T-helper 2 cell treated with Interferon-gamma antibody and Interleukin-4, amounts not matched to agents 5 μg/mL and 100 μg/mL, for 36 hours (primary cell): ENCODE measurements at regions not wholly inside any gene's neighbourhood (a gene's known extent, or its start where the extent isn't known, plus 50 kb on each side); places are given as distances from the start of the nearest gene placed in this dataset.
"Not testable (repeated sequence)": the region's sequence is repeated elsewhere in the genome, so short reads cannot be mapped to it uniquely, and the experiment has no call there.

Experiments
- DNase-seq: peaks from one replicate; pipeline ENCODE4 v3.0.0; 2021; ENCODE audit warnings: low spot score
- H3K27ac Mint-ChIP-seq: one replicate; pipeline ENCODE4 v1.8.0; 2021; ENCODE audit warnings: mild to moderate bottlenecking, mixed read lengths
- H3K27me3 Mint-ChIP-seq: one replicate; pipeline ENCODE4 v1.8.0; 2021; ENCODE audit warnings: low read depth, mixed read lengths
- H3K36me3 Mint-ChIP-seq: one replicate; pipeline ENCODE4 v1.8.0; 2021; ENCODE audit warnings: low read depth, mixed read lengths
- H3K4me1 Mint-ChIP-seq: one replicate; pipeline ENCODE4 v1.8.0; 2021; ENCODE audit warnings: low read depth, mixed read lengths
- H3K4me3 Mint-ChIP-seq: one replicate; pipeline ENCODE4 v1.8.0; 2022; ENCODE audit warnings: mild to moderate bottlenecking, moderate library complexity, mixed read lengths
- H3K9me3 Mint-ChIP-seq: one replicate; pipeline ENCODE4 v1.8.0; 2021; ENCODE audit warnings: mixed read lengths

GRCh38 chr1:234846813-234847212 is 236.8 kb upstream of the IRF2BP2 start:
- not testable (repeated sequence) for H3K27ac Mint-ChIP-seq, H3K27me3 Mint-ChIP-seq, H3K4me3 Mint-ChIP-seq, H3K9me3 Mint-ChIP-seq, H3K36me3 Mint-ChIP-seq, DNase-seq
- H3K4me1 Mint-ChIP-seq: peaks cover 81% of the 10 kb centered on the region

- peak overlapping the region; percentile 73 for H3K4me3 Mint-ChIP-seq
- DNase-seq: no peak
- no peaks in the 10 kb centered on the region for H3K9me3 Mint-ChIP-seq
- H3K27ac Mint-ChIP-seq: peak overlapping the region; percentile 95
- H3K36me3 Mint-ChIP-seq: peaks cover 1% of the 10 kb centered on the region
- no peaks in the 10 kb centered on the region for H3K27me3 Mint-ChIP-seq
- H3K4me1 Mint-ChIP-seq: peaks cover 82% of the 10 kb centered on the region
These were observed 235.9 kb upstream of the IRF2BP2 start for GRCh38 chr1:234845836-234846235.

- H3K27ac Mint-ChIP-seq: peak overlapping the region; percentile 95
- no peaks in the 10 kb centered on the region for H3K27me3 Mint-ChIP-seq
- H3K36me3 Mint-ChIP-seq: peaks cover 1% of the 10 kb centered on the region
- H3K4me1 Mint-ChIP-seq: peaks cover 86% of the 10 kb centered on the region
- peak; percentile 68 for DNase-seq
- H3K4me3 Mint-ChIP-seq: peak overlapping the region; percentile 73
- H3K9me3 Mint-ChIP-seq: no peaks in the 10 kb centered on the region
These were observed 235.2 kb upstream of the IRF2BP2 start for GRCh38 chr1:234845097-234845660.

- no peaks in the 10 kb centered on the region for H3K9me3 Mint-ChIP-seq
- DNase-seq: peak; percentile 30
- peaks cover 1% of the 10 kb centered on the region for H3K36me3 Mint-ChIP-seq
- peak overlapping the region; percentile 73 for H3K4me3 Mint-ChIP-seq
- H3K27ac Mint-ChIP-seq: peak overlapping the region; percentile 95
- no peaks in the 10 kb centered on the region for H3K27me3 Mint-ChIP-seq
- H3K4me1 Mint-ChIP-seq: peaks cover 85% of the 10 kb centered on the region
These were observed 234.6 kb upstream of the IRF2BP2 start for GRCh38 chr1:234844479-234845031.

- H3K4me1 Mint-ChIP-seq: peaks cover 83% of the 10 kb centered on the region
- H3K36me3 Mint-ChIP-seq: peaks cover 1% of the 10 kb centered on the region
- DNase-seq: no peak
- H3K9me3 Mint-ChIP-seq: no peaks in the 10 kb centered on the region
- peak overlapping the region; percentile 95 for H3K27ac Mint-ChIP-seq
- peak overlapping the region; percentile 73 for H3K4me3 Mint-ChIP-seq
- H3K27me3 Mint-ChIP-seq: no peaks in the 10 kb centered on the region
These were observed 234.0 kb upstream of the IRF2BP2 start for GRCh38 chr1:234843946-234844345.

GRCh38 chr1:234842726-234843641 is 233.0 kb upstream of the IRF2BP2 start:
- Mint-ChIP-seq H3K36me3 (peaks cover 1% of the 10 kb centered on the region), H3K4me1 (peaks cover 88% of the 10 kb centered on the region), H3K27ac (peak overlapping the region; percentile 95), H3K9me3 (no peaks in the 10 kb centered on the region), H3K4me3 (peak overlapping the region; percentile 81), H3K27me3 (no peaks in the 10 kb centered on the region)
- peak; percentile 94 for DNase-seq

- no peak for DNase-seq
- no peaks in the 10 kb centered on the region for H3K27me3 Mint-ChIP-seq
- H3K36me3 Mint-ChIP-seq: peaks cover 1% of the 10 kb centered on the region
- H3K4me1 Mint-ChIP-seq: peaks cover 79% of the 10 kb centered on the region
- peak overlapping the region; percentile 75 for H3K27ac Mint-ChIP-seq
- no peaks in the 10 kb centered on the region for H3K9me3 Mint-ChIP-seq
- H3K4me3 Mint-ChIP-seq: peak overlapping the region; percentile 48
These were observed 231.8 kb upstream of the IRF2BP2 start for GRCh38 chr1:234841710-234842231.

- no peaks in the 10 kb centered on the region for H3K9me3 Mint-ChIP-seq
- peaks cover 78% of the 10 kb centered on the region for H3K4me1 Mint-ChIP-seq
- H3K27ac Mint-ChIP-seq: peak overlapping the region; percentile 75
- H3K36me3 Mint-ChIP-seq: peaks cover 1% of the 10 kb centered on the region
- H3K27me3 Mint-ChIP-seq: no peaks in the 10 kb centered on the region
- peak overlapping the region; percentile 48 for H3K4me3 Mint-ChIP-seq
- no peak for DNase-seq
These were observed 231.3 kb upstream of the IRF2BP2 start for GRCh38 chr1:234841281-234841680.

GRCh38 chr1:234840843-234841242 is 230.9 kb upstream of the IRF2BP2 start:
- no peak overlapping the region for H3K27ac Mint-ChIP-seq
- H3K4me3 Mint-ChIP-seq: no peak overlapping the region
- peaks cover 75% of the 10 kb centered on the region for H3K4me1 Mint-ChIP-seq
- no peaks in the 10 kb centered on the region for H3K36me3 Mint-ChIP-seq
- no peaks in the 10 kb centered on the region for H3K27me3 Mint-ChIP-seq
- H3K9me3 Mint-ChIP-seq: no peaks in the 10 kb centered on the region
- DNase-seq: peak; percentile 31

- H3K4me1 Mint-ChIP-seq: peaks cover 71% of the 10 kb centered on the region
- no peak for DNase-seq
- H3K36me3 Mint-ChIP-seq: no peaks in the 10 kb centered on the region
- H3K9me3 Mint-ChIP-seq: no peaks in the 10 kb centered on the region
- H3K27ac Mint-ChIP-seq: no peak overlapping the region
- no peaks in the 10 kb centered on the region for H3K27me3 Mint-ChIP-seq
- H3K4me3 Mint-ChIP-seq: no peak overlapping the region
These were observed 230.3 kb upstream of the IRF2BP2 start for GRCh38 chr1:234840253-234840652.

GRCh38 chr1:234839663-234840062 is 229.7 kb upstream of the IRF2BP2 start:
- no peaks in the 10 kb centered on the region for H3K9me3 Mint-ChIP-seq
- no peak overlapping the region for H3K27ac Mint-ChIP-seq

GRCh38 chr1:234838820-234839219 is 228.8 kb upstream of the IRF2BP2 start:
- Mint-ChIP-seq H3K4me1 (peaks cover 62% of the 10 kb centered on the region), H3K4me3 (no peak overlapping the region), H3K36me3 (no peaks in the 10 kb centered on the region), H3K27ac (no peak overlapping the region), H3K9me3 (no peaks in the 10 kb centered on the region), H3K27me3 (no peaks in the 10 kb centered on the region)
- DNase-seq: no peak

More at GRCh38 chr1:234839663-234840062, 229.7 kb upstream of the IRF2BP2 start:
- peaks cover 70% of the 10 kb centered on the region for H3K4me1 Mint-ChIP-seq
- H3K36me3 Mint-ChIP-seq: no peaks in the 10 kb centered on the region
- H3K27me3 Mint-ChIP-seq: no peaks in the 10 kb centered on the region
- no peak for DNase-seq
- H3K4me3 Mint-ChIP-seq: no peak overlapping the region

GRCh38 chr1:234838182-234838581 is 228.2 kb upstream of the IRF2BP2 start:
- H3K27me3 Mint-ChIP-seq: no peaks in the 10 kb centered on the region
- peaks cover 57% of the 10 kb centered on the region for H3K4me1 Mint-ChIP-seq
- no peaks in the 10 kb centered on the region for H3K9me3 Mint-ChIP-seq

GRCh38 chr1:234837713-234838112 is 227.7 kb upstream of the IRF2BP2 start:
- Mint-ChIP-seq H3K4me3 (no peak overlapping the region), H3K27me3 (no peaks in the 10 kb centered on the region), H3K36me3 (no peaks in the 10 kb centered on the region), H3K9me3 (no peaks in the 10 kb centered on the region), H3K4me1 (peaks cover 52% of the 10 kb centered on the region), H3K27ac (peak overlapping the region; percentile 18)
- DNase-seq: no peak

More at GRCh38 chr1:234838182-234838581, 228.2 kb upstream of the IRF2BP2 start:
- no peak overlapping the region for H3K4me3 Mint-ChIP-seq
- DNase-seq: no peak
- H3K36me3 Mint-ChIP-seq: no peaks in the 10 kb centered on the region
- H3K27ac Mint-ChIP-seq: peak overlapping the region; percentile 29
